GM19324 (cell line): ENCODE measurements at regions not wholly inside any gene's neighbourhood (a gene's known extent, or its start where the extent isn't known, plus 50 kb on each side); places are given as distances from the start of the nearest gene placed in this dataset.

Experiments used
- ATAC-seq: cut with Tn5 transposase; IDR thresholded peaks from one replicate; pipeline ENCODE4 v1.9.1; 2021; ENCODE audit warnings: mild to moderate bottlenecking, moderate library complexity; ENCODE audit not compliant: unreplicated experiment, low FRiP score

DNA sequence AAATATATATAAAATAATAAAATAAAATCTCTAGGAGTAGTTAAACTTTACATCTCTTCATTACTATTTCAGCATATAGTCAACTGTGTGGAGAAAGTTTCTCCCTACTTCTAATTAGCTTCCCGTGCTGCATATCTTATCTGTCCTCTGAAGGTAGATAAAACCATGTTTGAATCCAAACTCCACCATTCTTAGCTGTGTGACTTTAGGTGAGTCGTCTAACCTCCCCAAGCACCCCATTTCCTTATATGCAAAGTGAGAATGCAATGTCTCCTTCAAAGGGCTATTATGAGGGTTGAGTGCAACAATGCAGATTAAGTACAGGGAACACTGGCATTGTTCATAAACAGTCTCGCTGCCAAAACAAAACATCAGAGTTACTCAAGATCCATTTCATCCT lies 80.8 kb upstream of the DRD2 start:
- no peak for ATAC-seq

DNA sequence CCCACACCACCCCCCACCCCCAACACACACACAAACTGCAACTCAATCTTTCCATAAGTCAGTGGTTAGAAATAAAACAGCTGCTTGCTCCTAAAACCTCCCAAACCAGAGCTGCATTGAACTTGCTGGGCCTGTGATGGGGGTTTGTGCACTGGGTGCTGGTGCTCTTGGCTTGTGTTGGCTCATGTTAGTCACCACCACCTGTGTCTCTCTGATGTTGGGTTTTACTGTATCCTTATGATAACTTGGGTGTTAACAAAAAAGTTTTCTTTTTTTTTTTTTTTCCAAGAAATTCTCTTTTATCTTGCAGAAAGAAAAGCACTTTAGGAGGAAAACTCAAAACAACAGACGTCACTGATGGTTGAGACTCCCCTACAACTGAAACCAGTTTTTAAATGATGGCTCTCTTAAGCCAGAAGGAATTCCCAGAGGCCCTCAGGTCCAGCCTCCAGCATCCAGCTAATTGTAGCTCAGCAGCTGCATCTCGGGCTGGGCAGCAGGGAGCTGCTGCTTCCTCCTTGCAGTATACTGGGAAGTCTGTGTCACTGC lies 79.9 kb upstream of the DRD2 start:
- ATAC-seq: no peak

DNA sequence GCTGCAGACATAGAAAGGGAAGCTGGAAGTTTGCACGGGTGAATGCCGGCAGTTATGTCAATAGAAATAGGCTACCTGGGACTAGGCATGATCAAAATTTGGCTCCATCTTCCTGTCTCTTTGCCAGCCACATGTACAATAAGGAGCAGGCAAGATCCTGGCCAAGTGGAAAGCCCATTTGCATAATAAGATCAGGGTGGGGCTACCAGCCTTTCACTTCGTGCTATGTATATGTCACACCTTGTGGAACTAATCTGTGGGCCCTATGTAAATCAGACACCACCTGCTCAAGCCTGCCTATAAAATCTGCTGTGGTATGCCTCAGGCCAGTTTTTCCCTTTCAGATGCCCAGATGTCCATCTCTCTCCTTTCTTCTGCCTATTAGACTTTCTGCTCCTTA lies 79.3 kb upstream of the DRD2 start:
- no peak for ATAC-seq

DNA sequence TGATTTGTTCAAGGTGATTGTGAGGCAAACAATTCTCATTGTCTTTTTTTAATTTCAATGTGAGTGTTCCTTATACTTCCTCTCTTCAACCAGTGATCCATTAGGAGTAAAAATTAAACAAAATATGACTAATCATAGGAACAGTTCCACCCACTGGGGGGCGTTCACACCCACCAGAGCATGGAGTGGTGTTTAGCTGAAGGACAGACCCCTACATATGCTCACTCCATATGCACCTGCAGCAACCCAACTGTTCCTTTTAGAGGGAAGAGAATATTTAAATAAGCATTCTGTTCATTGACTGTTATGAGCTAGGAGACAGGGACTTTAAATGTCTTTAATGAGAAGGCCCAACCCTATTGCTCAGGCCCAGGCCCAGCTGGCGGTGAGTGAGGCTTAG lies 78.7 kb upstream of the DRD2 start:
- no peak for ATAC-seq

DNA sequence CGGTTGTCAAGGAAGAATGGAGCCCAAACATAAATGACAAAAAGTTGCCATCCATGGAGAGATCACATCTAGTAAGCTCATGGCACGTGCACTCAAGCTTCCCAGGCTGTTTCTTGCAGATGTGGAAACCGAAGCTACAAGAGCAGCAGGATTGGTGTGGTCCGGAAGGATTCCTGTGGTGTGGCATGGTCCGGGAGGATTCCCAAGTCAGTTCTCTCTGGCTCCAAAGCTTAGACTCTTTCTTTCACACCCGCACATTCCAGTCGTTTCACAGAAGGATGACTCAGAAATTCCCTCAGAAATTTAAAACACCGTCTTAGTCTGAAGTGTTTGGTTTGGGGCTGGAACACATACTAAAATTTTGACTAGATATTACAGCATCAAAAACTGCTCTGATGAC lies 78.0 kb upstream of the DRD2 start:
- ATAC-seq: no peak

DNA sequence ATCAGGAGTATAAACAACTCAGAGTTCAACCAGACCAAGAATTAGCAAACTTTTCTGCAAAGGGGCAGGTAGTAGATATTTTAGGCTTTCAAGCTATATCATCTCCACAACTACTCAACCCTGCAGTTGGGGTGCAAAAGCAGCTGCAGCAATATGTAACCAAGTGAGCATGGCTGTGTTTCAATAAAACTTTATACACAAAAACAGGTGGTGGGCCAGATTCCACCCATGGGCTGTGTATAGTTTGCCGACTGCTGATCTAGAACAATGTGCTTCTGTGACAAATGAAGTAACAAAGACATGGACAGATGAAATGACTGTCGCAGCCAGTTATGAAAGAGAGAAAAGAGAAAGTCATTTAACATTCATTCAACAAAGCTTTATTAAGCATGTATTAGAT lies 77.1 kb upstream of the DRD2 start:
- ATAC-seq: no peak

DNA sequence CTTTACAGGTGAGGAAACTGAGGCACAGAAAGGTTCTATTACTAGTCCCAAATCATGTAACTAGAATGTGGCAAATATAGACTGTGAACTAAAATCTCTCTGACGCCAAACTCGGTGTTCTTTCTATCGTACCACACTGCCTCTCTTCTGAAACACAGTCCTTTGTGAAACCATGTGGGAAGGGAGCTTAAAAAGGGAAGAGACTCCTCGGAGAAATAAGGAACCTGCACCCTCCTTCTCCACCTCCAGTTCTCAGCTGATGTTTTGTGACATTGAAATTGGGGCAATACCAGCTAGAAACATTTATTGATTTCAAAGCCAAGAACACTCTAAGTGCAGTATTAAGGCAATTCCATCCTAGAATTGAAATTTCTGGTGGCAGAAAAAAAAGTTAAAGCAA lies 76.4 kb upstream of the DRD2 start:
- ATAC-seq: no peak

DNA sequence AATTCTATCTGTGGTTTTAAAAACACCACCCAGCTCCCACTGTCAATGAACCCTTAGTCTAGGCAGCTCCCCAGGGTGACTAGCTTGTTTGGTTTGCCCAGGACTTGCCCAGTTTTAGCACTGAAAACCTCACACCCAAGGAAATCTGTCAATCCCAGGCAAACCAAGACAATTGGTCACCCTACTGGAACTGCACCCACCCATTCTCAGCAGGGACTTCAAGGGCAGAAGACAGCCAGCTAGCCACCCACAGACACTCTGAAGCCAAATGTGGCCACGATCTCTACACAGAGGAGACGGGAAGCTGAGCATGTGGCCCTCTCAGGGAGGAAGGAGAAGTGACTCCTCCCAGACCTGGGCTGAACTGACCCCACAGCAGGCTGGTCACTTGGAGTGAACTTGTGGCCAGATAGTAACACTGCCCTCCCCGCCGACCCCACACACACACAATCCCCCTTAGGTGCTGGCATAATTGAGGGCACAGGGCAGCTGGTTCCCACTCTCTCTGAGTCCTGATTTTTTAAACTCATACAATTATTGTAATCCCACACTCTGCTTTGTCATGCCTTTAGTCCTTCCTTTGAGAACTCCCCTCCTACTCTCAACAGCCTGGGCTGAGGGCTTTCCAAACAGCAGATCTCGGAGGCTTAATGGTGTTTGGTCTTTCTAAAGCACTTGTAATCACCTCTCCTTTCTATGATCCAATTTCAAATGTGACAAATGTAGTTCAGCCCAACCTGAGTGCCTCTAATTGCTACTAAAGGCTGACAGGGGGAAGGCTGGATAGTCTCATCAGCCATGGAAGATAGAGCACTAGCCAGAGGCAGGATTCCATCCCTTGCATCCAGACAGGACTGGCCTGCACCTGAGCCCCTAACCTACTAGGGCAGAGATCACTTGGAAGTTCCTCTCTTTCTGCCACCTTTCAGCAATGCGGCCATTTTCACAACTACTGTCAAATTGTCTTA lies 74.7 kb upstream of the DRD2 start:
- ATAC-seq: no peak

DNA sequence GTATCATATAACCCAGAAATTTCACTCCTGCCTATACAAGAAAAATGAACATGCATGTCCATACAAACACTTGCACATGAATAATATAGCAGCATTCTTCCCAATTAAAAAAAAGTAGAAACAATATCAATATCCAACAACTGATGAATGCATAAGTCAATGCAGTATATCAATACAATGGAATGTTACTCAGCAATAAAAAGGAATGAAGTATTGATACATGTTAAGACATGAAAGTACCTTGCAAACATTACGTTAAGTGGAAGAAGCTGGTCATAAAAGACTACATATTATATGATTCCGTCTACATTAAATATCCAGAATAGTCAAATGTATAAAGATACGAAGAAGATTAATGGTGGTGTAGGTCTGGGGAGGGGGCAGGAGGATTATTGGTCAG lies 73.9 kb upstream of the DRD2 start:
- no peak for ATAC-seq

DNA sequence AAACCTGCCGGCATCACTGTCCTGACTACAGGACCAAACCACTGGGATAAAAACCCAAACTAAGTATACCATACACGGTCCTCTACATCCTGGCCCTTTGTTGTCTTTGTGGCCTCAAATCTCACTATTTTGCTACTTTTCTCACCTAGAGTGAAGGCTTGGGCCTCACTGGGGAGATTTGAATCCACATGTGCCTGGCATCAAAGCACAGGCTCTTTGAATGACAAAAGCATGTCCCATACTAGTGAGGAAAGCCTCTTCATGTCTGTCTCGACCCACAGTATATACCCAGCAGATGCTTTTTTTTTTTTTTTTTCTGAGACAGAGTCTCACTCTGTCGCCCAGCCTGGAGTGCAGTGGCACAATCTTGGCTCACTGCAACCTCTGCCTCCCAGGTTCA lies 72.5 kb upstream of the DRD2 start:
- no peak for ATAC-seq

DNA sequence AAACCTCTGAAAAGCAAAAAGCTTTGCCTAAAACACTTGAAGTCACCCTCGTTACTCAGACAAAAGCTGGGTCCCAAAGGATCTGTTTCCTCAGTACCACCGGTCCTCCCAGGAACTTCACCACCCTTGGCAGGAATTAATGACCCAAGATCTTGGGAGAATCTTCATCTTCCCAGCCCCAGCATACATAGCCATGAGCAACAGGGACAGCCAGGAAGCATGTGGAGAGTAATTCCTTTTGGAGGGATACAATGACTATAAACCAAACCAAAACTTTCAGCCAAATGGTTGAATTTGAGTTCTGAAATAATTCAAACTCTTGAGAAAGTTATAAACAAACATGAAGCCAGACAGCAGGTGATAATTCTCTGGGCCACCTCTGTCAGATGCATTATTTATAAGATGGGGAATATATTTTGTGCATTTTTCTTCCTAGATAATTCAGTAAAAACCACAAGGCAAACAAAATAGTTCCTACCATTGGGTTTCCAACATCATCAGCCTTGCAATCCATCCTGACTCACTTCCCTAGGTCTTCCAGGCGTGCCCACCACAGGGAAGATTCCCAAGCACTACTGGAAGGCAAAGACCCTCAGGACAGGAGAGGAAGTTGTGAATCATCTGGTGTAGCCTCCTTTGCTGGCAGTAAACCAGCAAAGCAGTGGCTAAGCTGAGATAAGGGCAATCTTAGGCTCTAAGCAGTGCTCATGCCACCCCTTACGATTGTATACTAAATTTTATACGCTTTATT lies 71.7 kb upstream of the DRD2 start:
- ATAC-seq: no peak

DNA sequence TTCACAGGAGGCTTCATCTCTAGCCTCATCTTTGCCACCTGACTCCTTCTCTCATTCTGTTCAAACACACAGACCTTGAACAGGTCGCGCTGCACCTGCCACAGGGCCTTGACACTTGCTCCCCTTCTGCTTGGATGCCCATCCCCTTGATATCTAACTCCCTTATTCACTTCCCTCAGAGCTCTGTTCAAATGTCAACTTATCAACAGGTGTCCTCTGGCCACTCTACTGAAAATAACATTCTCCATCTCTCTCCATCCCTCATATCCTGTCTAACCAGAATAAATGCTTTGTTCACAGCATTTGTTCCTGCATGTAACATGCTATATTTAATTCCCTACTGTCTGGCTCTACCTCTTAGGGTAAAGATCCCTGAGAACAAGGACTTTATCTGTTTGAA lies 67.2 kb upstream of the DRD2 start:
- no peak for ATAC-seq

DNA sequence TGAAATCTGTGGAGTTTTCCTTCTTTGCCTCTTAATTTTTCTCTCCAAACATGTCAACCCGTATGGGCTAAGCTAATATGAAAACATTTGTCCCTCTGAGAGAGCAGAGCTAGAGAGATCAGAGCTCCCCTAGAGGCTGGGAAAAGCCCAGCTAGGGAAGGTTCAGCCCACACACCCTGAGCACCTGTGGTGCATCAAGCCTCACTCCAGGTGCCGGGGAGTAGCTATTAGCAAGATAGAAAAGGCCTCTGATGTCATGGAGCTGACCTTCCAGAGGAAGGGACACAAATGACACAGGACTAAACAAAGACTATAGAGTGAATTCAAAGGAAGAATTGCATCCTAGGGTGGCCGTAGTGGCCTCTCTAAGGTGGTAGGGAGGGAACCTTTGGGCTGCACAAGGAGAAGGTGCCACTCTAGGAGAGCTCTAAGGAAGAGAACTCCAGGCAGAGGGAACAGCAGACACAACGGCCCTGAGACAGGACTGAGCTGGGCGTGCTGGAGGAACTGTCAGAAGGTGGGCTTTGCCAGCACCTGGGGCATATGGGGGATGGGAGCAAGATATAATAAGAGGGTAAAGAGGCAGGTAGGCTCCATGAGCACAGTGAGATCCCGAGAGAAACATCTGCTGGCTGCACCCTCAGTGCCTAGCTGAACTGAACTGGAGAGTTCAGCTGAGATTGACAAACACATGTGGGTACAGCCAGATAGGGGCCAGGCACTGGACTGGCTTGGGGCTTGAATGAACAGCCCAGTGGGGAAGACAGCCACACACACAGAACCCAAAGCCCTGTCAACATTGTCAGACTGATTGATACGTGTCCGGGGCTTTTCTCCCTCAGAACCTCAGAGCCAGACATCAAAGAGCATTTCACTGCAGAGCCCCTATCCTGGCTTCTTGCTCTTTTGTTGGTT lies 65.5 kb upstream of the DRD2 start:
- no peak for ATAC-seq

DNA sequence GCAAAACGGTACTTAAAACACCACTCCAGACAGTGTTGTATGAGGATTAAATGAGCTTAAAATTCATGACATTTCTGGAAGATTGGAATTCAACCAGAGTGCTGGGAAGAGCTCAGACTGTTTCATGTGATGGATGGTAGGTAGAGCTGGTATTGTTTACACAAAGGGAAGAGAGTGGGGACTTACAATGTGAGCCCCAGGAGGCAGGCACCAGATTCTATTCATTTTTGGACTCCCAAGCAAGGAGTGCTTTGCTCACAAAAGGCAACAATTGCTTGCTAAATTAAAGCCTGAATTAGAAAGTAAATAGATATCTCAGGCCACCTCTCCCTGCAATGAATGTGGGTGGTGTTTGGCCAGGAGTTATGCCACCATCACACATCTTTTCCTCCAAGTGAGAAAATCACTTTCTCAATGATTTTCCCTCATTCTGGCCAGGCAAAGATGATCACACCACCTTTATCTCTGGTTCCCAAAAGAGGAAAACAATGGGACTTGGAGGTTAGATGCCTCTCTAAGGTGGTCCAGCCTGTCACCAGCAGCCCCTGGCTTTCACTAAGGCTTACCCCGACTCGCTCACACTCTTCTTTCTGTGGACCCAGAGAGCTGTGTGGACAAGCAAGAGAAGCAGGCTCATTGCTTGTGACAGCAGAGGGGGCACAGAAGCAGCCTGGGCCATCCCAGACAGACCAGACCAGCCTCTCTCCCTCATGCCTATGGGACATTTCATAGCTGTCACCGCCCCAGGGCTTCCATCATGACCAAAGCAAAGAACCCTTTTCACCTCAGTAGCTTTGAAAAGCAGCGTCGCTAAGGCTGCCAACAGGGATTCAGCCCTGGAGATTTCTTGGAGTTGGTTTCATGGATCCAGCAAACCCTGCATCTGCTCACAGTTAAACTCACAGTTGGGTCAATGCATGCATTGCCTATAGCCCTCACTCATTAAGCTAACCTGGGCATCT lies 63.5 kb upstream of the DRD2 start:
- no peak for ATAC-seq

DNA sequence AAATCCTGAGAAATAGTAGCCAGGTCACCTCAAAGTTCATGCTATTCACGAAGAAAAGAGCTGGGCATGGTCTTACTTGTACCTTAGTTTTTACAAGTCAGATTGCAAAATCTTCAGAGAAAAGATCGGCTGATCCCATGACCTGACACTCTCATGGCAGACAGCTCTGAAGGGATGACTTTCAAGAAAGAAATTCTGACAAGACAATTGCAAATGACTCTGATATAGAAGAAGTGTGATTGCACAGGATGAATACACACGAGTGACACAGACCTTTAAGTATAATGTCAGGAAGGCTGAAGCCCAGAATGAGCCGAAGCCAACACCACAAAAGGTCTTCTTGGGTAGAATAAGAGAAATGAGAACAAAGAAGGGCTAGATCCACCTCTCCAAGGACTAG lies 59.4 kb upstream of the DRD2 start:
- ATAC-seq: no peak

DNA sequence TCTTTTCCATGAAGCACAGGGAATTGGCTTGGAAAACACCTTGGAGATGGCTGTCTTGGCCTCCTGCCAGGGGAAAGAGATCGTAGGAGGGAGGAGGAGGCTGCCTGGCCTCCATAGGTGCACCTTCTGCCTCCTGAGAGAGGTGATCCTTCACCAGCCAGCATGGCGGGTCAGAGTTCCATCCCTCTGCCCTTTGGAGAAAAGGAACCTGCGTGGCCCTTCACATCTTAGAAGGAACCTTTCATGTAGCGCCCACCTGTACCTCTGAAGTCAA lies 58.2 kb upstream of the DRD2 start:
- ATAC-seq: no peak

DNA sequence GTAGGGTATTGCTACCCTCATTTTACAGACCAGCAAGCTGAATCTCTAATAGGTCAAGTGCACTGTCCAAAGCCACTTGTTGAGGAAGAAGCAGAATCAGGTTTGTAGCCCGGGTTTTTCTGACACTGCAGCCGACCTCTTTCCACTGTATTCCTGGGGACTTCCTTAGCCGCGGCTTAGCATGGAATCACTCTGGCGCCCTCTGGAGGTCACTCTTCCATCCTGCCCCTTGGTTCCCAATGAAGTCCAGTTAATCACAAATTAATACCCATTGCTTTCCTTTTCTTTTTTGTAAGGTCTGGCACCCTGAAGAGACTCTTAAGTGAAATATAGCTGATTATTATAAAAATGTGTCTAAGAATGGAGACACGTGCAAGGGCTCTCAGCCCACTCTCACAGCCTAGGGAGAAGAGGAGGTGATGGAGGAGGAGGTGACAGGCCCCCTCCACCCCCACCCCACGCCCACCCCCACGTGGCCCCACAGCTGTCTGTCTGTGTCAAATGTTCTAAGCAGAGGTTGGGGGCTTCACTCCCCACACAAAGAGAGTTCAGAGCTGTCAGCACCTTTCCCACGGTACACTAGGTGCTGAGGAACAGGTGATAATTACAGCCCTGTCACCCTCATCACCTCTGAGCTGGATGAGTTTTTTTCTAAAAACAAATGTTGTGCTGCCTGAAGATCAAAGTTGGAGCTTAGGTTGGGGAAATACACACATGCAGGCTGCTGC lies 57.7 kb upstream of the DRD2 start:
- ATAC-seq: no peak

DNA sequence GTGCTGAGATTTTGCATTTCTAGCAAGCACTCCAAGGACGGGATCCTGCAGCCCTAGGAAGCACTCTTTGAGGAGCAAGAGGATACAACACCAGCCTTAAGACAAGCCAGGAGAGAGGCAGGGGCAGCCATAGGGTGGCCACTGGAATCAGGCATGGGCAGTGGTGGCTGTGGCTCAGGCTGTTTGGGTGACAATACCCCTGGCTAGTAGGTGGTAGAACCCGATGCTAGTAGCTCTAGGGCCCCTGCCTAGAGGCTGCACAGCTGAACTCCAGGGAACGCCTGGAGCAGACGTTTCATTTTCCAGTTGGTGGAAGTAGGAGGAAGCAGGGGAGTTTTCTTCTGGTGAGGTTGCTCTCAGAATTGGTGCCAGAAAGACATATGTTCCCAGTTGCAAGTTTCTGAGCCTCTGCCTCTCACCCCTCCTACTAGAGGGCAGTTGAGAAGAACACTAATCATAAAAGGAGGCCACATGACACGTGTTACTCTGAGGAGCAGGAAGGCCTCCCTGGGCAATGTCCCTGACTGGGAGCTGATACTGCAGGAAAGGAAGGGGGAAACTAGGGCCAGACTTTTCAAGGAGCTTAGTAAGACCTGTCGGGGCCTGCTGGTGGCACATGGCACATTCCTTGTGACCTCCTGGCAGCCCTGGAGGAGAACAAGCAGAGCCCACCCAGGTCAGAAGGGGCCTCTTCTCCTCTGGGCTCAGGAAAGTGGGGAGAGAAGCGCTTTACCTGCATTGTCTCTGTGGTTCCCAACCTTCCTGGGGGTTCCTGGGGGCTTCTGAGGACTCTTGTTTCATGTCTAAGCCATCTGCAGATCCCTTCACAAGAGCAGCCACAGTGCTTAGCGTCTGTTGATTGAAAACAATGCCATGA lies 56.6 kb upstream of the DRD2 start:
- ATAC-seq: no peak
